ENCODE measurements at regions not wholly inside any gene's neighbourhood (a gene's known extent, or its start where the extent isn't known, plus 50 kb on each side); places are given as distances from the start of the nearest gene placed in this dataset.

DNA sequence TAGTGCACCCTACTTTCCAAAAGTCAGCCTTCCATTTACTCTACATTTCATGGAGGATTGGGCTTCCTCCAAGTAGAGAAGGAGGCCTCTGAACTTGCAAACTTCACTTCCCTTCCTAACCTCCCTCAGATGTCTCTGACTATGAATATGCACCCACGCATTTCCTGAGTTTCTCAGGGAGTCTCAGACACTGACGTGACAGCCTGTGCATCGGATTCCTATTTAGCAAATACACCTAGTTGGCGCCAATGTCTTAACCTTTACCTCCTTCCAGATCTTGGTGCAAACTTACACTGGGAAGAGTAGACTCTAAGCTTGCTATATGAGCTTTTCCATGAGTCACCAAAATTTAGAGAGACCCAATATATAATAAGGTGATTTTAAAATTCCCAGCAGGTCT is 920.1 kb upstream of the AUTS2 start:
- TF ChIP-seq CTCF (IDR thresholded peaks at IDR 0.05), result no peak
- no peak for TF ChIP-seq POLR2A (IDR thresholded peaks at IDR 0.05)
